IMR-90 (cell line): ENCODE measurements at regions not wholly inside any gene's neighbourhood (a gene's known extent, or its start where the extent isn't known, plus 50 kb on each side); places are given as distances from the start of the nearest gene placed in this dataset.

Experiments used
- CTCF ChIP-seq: conservative IDR thresholded peaks from 2 replicates; pipeline ENCODE4 v1.5.1; 2012; ENCODE audit warnings: mild to moderate bottlenecking, low read depth, low read length, improper control_type of control experiment
- ELK1 ChIP-seq: fragments of 150-350 bp; IDR thresholded peaks from 2 replicates; pipeline ENCODE4 v1.6.1; 2016; ENCODE audit warnings: low read depth, mild to moderate bottlenecking, low read length, moderate library complexity, borderline replicate concordance
- POLR2A ChIP-seq: IDR thresholded peaks from 2 replicates; pipeline ENCODE4 v1.6.1; 2012; ENCODE audit warnings: mild to moderate bottlenecking, low read depth, low read length
- RAD21 ChIP-seq: IDR thresholded peaks from 2 replicates; pipeline ENCODE4 v1.6.1; 2012; ENCODE audit warnings: low read length, improper control_type of control experiment
- SMC3 ChIP-seq: fragments of 150-350 bp; IDR thresholded peaks from 2 replicates; pipeline ENCODE4 v1.6.1; 2016; ENCODE audit warnings: low read depth, mild to moderate bottlenecking, antibody characterized with exemption, low read length, moderate library complexity
- USF2 ChIP-seq: fragments of 150-350 bp; IDR thresholded peaks from 2 replicates; pipeline ENCODE4 v1.6.1; 2017; ENCODE audit warnings: mild to moderate bottlenecking, antibody characterized with exemption, low read length, low read depth

GRCh38 chr1:55741516-55741915 is 526.4 kb upstream of the USP24 start:
- TF ChIP-seq CTCF (no peak), RAD21 (no peak), ELK1 (no peak), SMC3 (no peak), POLR2A (no peak), USF2 (no peak)
